Ovary (tissue), 3 donors: ENCODE measurements at regions not wholly inside any gene's neighbourhood (a gene's known extent, or its start where the extent isn't known, plus 50 kb on each side); places are given as distances from the start of the nearest gene placed in this dataset.

ENCODE experiments used
- EP300 ChIP-seq: sonication (generic); formaldehyde crosslinking; IDR thresholded peaks from one replicate; pipeline ENCODE4 v1.6.1; 2017; ENCODE audit warnings: antibody characterized with exemption
- POLR2A ChIP-seq: fragments of 450-650 bp; IDR thresholded peaks from one replicate; pipeline ENCODE4 v1.6.1; 2017; ENCODE audit warnings: antibody characterized with exemption, mild to moderate bottlenecking, moderate library complexity
- TF ChIP-seq, protein P1 (sequence below), 3 donors: fragments of 450-650 bp in 2 of 3; fragments of 200-600 bp in 1 of 3; IDR thresholded peaks; one replicate each; pipeline versions ENCODE4 v1.5.1 to v1.8.0; 2016 to 2022; ENCODE audit warnings: antibody characterized with exemption in 3 of 3, mild to moderate bottlenecking in 1 of 3
- donor health status: DM: no; HTN: no; CAD: no.

DNA sequence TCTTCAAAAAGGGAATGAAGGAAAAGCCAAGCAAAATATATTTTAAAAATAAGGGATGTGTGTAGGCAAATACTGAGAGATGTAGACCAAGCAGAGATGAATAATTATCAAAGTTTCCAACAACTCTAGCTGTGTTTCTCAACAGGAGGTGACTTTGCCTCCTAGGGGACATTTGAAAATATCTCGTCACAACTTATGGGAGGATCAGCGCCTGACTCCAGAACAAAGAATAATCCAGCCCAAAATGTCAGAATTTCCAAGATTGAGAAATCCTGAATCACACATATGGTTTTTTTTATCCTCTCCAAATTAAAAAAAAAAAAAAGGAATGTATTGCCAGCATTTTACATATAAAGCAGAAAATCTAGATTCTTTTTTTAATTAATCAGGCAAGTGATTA is 241.2 kb upstream of the ZFP64 start:
- TF ChIP-seq, protein P1, sequence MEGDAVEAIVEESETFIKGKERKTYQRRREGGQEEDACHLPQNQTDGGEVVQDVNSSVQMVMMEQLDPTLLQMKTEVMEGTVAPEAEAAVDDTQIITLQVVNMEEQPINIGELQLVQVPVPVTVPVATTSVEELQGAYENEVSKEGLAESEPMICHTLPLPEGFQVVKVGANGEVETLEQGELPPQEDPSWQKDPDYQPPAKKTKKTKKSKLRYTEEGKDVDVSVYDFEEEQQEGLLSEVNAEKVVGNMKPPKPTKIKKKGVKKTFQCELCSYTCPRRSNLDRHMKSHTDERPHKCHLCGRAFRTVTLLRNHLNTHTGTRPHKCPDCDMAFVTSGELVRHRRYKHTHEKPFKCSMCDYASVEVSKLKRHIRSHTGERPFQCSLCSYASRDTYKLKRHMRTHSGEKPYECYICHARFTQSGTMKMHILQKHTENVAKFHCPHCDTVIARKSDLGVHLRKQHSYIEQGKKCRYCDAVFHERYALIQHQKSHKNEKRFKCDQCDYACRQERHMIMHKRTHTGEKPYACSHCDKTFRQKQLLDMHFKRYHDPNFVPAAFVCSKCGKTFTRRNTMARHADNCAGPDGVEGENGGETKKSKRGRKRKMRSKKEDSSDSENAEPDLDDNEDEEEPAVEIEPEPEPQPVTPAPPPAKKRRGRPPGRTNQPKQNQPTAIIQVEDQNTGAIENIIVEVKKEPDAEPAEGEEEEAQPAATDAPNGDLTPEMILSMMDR (IDR thresholded peaks at IDR 0.05), result no peak
- TF ChIP-seq POLR2A, result no peak
- TF ChIP-seq EP300, result no peak
